GM12891 (cell line): ENCODE measurements at regions not wholly inside any gene's neighbourhood (a gene's known extent, or its start where the extent isn't known, plus 50 kb on each side); places are given as distances from the start of the nearest gene placed in this dataset.

Experiments
- DNase-seq: peaks from one replicate; pipeline ENCODE4 v3.0.0; 2011; ENCODE audit warnings: low spot score; ENCODE audit not compliant: insufficient read length
- FAIRE-seq: peaks from 2 replicates; lab custom pipeline; 2011; peaks lifted over from hg19 to GRCh38; lab: Jason Lieb, UNC
- PAX5 ChIP-seq: IDR thresholded peaks from 2 replicates; pipeline ENCODE4 v1.6.1; 2011; ENCODE audit warnings: low read length, moderate library complexity, mild to moderate bottlenecking; ENCODE audit not compliant: insufficient read depth, severe bottlenecking
- POLR2A ChIP-seq: IDR thresholded peaks from 2 replicates; pipeline ENCODE4 v1.6.1; 2011; ENCODE audit warnings: low read depth, low read length, control low read depth
- POLR2AphosphoS5 ChIP-seq: IDR thresholded peaks from 2 replicates; pipeline ENCODE4 v1.6.1; 2011; ENCODE audit warnings: low read depth, low read length, control low read depth
- POU2F2 ChIP-seq: IDR thresholded peaks from 2 replicates; pipeline ENCODE4 v1.6.1; 2011; ENCODE audit warnings: low read depth, mild to moderate bottlenecking, control low read depth, low read length, moderate library complexity
- SPI1 ChIP-seq: IDR thresholded peaks from 2 replicates; pipeline ENCODE4 v1.6.1; 2011; ENCODE audit warnings: low read depth, low read length, control low read depth
- TAF1 ChIP-seq: IDR thresholded peaks from 2 replicates; pipeline ENCODE4 v1.6.1; 2011; ENCODE audit warnings: low read depth, low read length, control low read depth

- FAIRE-seq: no peak
- no peak for DNase-seq
- no peak for TF ChIP-seq POU2F2
- no peak for TF ChIP-seq POLR2A
- no peak for TF ChIP-seq SPI1
- TF ChIP-seq PAX5: no peak
- no peak for TF ChIP-seq TAF1
- no peak for TF ChIP-seq POLR2AphosphoS5
These were observed 445.4 kb downstream of the ZNF608 start for GRCh38 chr5:124300815-124301621.

GRCh38 chr5:124297826-124298225, 448.6 kb downstream of the ZNF608 start:
- no peak for FAIRE-seq
- no peak for DNase-seq
- TF ChIP-seq PAX5 (no peak), TAF1 (no peak), POLR2AphosphoS5 (no peak), POLR2A (no peak), SPI1 (no peak), POU2F2 (no peak)

DNA sequence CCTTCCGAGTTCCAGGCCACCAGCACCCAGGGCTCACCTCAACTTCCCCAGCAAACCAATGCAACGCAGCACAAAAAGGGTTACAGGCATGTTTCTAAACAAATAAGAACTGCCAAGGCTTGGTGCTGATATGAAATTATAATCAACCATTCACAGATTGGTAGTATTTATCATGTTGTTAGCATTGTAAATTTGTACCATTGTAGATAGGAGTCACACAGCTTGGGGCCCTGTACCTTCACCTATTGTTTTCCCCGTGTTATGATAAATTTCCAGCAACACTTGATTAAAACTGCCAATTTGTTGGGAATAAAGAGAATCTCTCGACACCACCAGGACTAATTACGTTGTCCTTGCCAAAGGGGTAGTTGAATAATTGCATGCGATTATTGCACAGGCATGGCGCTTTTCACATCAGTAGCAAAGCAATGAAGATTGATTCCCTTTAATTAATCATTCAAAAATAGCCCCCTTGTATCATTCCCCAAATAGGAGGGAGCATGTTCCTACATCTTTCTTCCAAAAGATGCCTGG, 454.1 kb downstream of the ZNF608 start:
- no peak for FAIRE-seq

GRCh38 chr5:124289641-124290311, 456.7 kb downstream of the ZNF608 start:
- no peak for TF ChIP-seq POU2F2
- DNase-seq (no peak), FAIRE-seq (no peak)

More for the DNA sequence above, 454.1 kb downstream of the ZNF608 start:
- no peak for DNase-seq
- no peak for TF ChIP-seq POU2F2
- no peak for TF ChIP-seq POLR2AphosphoS5
- no peak for TF ChIP-seq TAF1
- no peak for TF ChIP-seq PAX5
- no peak for TF ChIP-seq POLR2A
- TF ChIP-seq SPI1: no peak

DNA sequence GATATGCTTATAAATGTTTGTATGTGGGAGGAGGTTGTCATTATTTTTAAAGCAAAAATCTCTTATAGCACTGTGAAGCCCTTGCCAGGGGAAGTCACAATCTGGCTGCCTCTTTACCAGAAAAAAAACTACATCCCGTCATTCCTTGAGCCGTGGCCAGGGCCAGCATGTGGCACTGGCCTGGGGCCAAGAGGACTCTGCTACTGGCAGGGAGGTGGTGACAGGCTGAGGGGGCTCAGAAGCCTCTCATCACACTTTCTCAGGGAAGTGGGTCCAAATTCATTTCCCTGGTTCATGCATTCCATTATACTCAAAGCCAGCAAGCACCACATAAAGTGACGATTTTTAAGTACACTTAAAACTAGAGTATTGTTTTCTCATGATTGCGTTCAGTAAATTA, 457.3 kb downstream of the ZNF608 start:
- FAIRE-seq: no peak
- no peak for TF ChIP-seq POLR2A
- TF ChIP-seq POLR2AphosphoS5: no peak
- no peak for TF ChIP-seq POU2F2
- TF ChIP-seq TAF1: no peak
- no peak for TF ChIP-seq PAX5
- no peak for TF ChIP-seq SPI1
- no peak for DNase-seq

- DNase-seq (no peak), FAIRE-seq (no peak)
- TF ChIP-seq SPI1 (no peak), PAX5 (no peak), POLR2AphosphoS5 (no peak), TAF1 (no peak), POLR2A (no peak), POU2F2 (no peak)
These were observed 458.6 kb downstream of the ZNF608 start for GRCh38 chr5:124287813-124288212.

DNA sequence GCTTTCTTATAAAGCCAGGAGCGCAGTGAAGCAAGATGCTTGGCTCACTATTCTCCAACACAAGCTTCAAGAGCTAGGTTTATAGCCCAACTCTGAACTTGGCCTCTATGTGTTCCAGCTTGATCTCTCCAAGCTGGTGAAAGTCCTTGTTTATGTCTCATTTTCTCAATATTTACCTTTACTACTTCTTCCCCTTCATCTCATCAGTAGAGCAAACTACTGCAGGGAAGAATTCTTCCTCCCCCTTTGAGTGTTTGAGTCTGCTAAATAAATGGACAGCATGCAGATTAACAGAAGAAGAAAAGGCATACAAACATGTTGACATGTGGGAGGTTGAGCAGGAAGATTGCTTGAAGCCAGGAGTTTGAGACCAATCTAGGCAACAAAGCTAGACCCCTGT, 460.7 kb downstream of the ZNF608 start:
- TF ChIP-seq POLR2AphosphoS5 (no peak), PAX5 (no peak), TAF1 (no peak)
- FAIRE-seq (no peak), DNase-seq (no peak)

GRCh38 chr5:124285071-124285470, 461.4 kb downstream of the ZNF608 start:
- no peak for FAIRE-seq
- TF ChIP-seq SPI1 (no peak), POLR2A (no peak), PAX5 (no peak), POLR2AphosphoS5 (no peak), TAF1 (no peak), POU2F2 (no peak)
- DNase-seq: no peak

- no peak for TF ChIP-seq TAF1
- no peak for TF ChIP-seq POLR2A
- no peak for TF ChIP-seq PAX5
- no peak for TF ChIP-seq POLR2AphosphoS5
- no peak for TF ChIP-seq POU2F2
- no peak for TF ChIP-seq SPI1
- no peak for DNase-seq
- FAIRE-seq: peak; percentile 20
These were observed 463.4 kb downstream of the ZNF608 start for GRCh38 chr5:124283031-124283430.

DNA sequence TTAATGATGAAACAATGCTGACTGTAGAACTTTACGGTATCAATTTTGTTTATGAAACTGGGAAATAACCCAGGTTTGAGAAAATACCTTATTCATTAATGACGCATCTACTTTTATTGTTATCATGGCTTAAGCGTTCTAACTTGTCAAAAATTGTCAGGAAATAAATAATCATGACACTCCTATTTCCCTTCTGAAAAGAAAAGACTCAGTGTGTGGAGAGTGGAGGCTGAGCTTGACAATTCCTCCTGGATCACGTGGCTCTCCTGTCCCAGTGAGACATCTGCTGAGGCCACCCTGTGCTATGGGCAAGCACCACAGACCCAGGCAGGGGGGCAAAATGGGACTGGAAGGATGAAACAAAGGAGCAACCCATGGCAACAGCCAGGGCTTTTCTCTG, 466.4 kb downstream of the ZNF608 start:
- TF ChIP-seq POLR2A: no peak
- no peak for TF ChIP-seq POLR2AphosphoS5
- no peak for TF ChIP-seq TAF1
- no peak for TF ChIP-seq SPI1
- TF ChIP-seq POU2F2: no peak
- no peak for TF ChIP-seq PAX5
- no peak for FAIRE-seq

More for the DNA sequence above, 466.4 kb downstream of the ZNF608 start:
- no peak for DNase-seq
